Endothelial cell of umbilical vein (primary cell): ENCODE measurements at regions not wholly inside any gene's neighbourhood (a gene's known extent, or its start where the extent isn't known, plus 50 kb on each side); places are given as distances from the start of the nearest gene placed in this dataset.

Experiments used
- BruUV-seq: library from RNA; stranded (reverse); fragments of 400-500 nt; replicated peaks from 2 replicates; lab custom pipeline; 2021; lab: Mats Ljungman, UMichigan
- CTCF ChIA-PET: fragments of 300-600, 350-600 bp; sonication (Branson Sonifier 250); formaldehyde crosslinking; loops from one replicate; lab custom pipeline; 2021; ENCODE audit warnings: antibody characterized with exemption, inconsistent platforms; lab: Charles Lee
- POLR2A ChIA-PET: fragments of 300-600, 350-600 bp; sonication (Branson Sonifier 250); formaldehyde crosslinking; loops from one replicate; lab custom pipeline; 2021; ENCODE audit warnings: antibody characterized with exemption, inconsistent platforms; lab: Charles Lee
- DNase-seq: peaks from one replicate; pipeline ENCODE4 v3.0.0-alpha.2; 2011; ENCODE audit warnings: low read depth, low spot score
- FAIRE-seq: peaks from 2 replicates; lab custom pipeline; 2011; peaks lifted over from hg19 to GRCh38; lab: Jason Lieb, UNC
- H2AFZ ChIP-seq: 2 replicates; pipeline ENCODE4 v1.6.0; 2012; ENCODE audit warnings: low read depth, low read length, control low read depth, inconsistent platforms
- H3K27ac ChIP-seq: 2 replicates; pipeline ENCODE4 v1.5.1; 2011; ENCODE audit warnings: low read depth, mild to moderate bottlenecking, control low read depth, low read length, moderate library complexity; ENCODE audit not compliant: insufficient read depth
- H3K27me3 ChIP-seq, 2 experiments: 2 replicates each; pipeline versions ENCODE4 v1.6.0 to v1.6.1; 2011; ENCODE audit warnings: low read length in 2 of 2, mixed read lengths in 1 of 2; ENCODE audit not compliant: control insufficient read depth in 2 of 2, insufficient read depth in 2 of 2
- H3K36me3 ChIP-seq, 2 experiments: 2 replicates in 1 of 2; 3 replicates in 1 of 2; pipeline ENCODE4 v1.5.1; 2011; ENCODE audit warnings: low read length in 2 of 2, mild to moderate bottlenecking in 1 of 2, moderate library complexity in 1 of 2; ENCODE audit not compliant: control insufficient read depth in 2 of 2, insufficient read depth in 2 of 2; ENCODE audit errors: extremely low read depth in 1 of 2
- H3K4me1 ChIP-seq: 3 replicates; pipeline ENCODE4 v1.5.1; 2011; ENCODE audit warnings: mild to moderate bottlenecking, low read length; ENCODE audit not compliant: control insufficient read depth, insufficient read depth; ENCODE audit errors: extremely low read depth
- H3K4me2 ChIP-seq: 2 replicates; pipeline ENCODE4 v1.6.1; 2011; ENCODE audit warnings: low read length, control low read depth, mixed read lengths; ENCODE audit not compliant: insufficient read depth
- H3K4me3 ChIP-seq, 3 experiments: fragments of 200-600 bp in 1 of 3; sonication (generic), shearing (Covaris generic) in 1 of 3; replicated peaks in 1 of 3; 2 replicates each; pipeline ENCODE4 v1.5.1; 2011 to 2016; ENCODE audit warnings: control low read depth in 3 of 3, low read length in 3 of 3, mild to moderate bottlenecking in 2 of 3, inconsistent platforms in 1 of 3, low read depth in 1 of 3, moderate library complexity in 1 of 3; ENCODE audit not compliant: insufficient read depth in 1 of 3
- H3K79me2 ChIP-seq: 2 replicates; pipeline ENCODE4 v1.6.0; 2012; ENCODE audit warnings: low read length, inconsistent platforms; ENCODE audit not compliant: control insufficient read depth, insufficient read depth
- H3K9ac ChIP-seq: replicated peaks from 2 replicates; pipeline ENCODE3; 2011; ENCODE audit warnings: low read length, control low read depth; ENCODE audit not compliant: insufficient read depth; ENCODE audit errors: extremely low read depth
- H3K9me1 ChIP-seq: replicated peaks from 3 replicates; pipeline ENCODE4 v1.6.0; 2011; ENCODE audit warnings: mild to moderate bottlenecking, low read length; ENCODE audit not compliant: control insufficient read depth, insufficient read depth; ENCODE audit errors: extremely low read depth
- H3K9me3 ChIP-seq: replicated peaks from 2 replicates; pipeline ENCODE4 v1.5.1; 2012; ENCODE audit warnings: low read length, inconsistent platforms; ENCODE audit not compliant: control insufficient read depth, insufficient read depth
- H4K20me1 ChIP-seq: replicated peaks from 2 replicates; pipeline ENCODE3; 2011; ENCODE audit warnings: mild to moderate bottlenecking, low read length; ENCODE audit not compliant: control insufficient read depth, insufficient read depth; ENCODE audit errors: extremely low read depth
- JUN ChIP-seq: IDR thresholded peaks from 2 replicates; pipeline ENCODE4 v1.6.1; 2011; ENCODE audit warnings: borderline replicate concordance, low read depth; ENCODE audit not compliant: insufficient read length, insufficient read depth
- MAX ChIP-seq: IDR thresholded peaks from 2 replicates; pipeline ENCODE4 v1.6.1; 2011; ENCODE audit not compliant: insufficient read depth, insufficient read length
- MYC ChIP-seq: IDR thresholded peaks from one replicate; pipeline ENCODE4 v1.6.1; 2011; ENCODE audit warnings: mild to moderate bottlenecking, low read depth, low read length
- POLR2AphosphoS5 ChIP-seq: IDR thresholded peaks from 2 replicates; pipeline ENCODE4 v1.6.1; 2012; ENCODE audit warnings: low read depth, mild to moderate bottlenecking, control low read depth, low read length, moderate library complexity; ENCODE audit not compliant: insufficient read depth
- dilution Hi-C: fragments of 300-500 bp; cut with MboI; formaldehyde crosslinking; loops from one replicate; pipeline ENCODE4 v1.15.0; 2019; ENCODE audit warnings: low sequenced_read_pairs; ENCODE audit not compliant: extremely low pct_ligation_motif_present
- intact Hi-C: fragments of 100-400 bp; cut with micrococcal nuclease; formaldehyde crosslinking; loops from one replicate; pipeline ENCODE4 v1.10.0; 2022

DNA sequence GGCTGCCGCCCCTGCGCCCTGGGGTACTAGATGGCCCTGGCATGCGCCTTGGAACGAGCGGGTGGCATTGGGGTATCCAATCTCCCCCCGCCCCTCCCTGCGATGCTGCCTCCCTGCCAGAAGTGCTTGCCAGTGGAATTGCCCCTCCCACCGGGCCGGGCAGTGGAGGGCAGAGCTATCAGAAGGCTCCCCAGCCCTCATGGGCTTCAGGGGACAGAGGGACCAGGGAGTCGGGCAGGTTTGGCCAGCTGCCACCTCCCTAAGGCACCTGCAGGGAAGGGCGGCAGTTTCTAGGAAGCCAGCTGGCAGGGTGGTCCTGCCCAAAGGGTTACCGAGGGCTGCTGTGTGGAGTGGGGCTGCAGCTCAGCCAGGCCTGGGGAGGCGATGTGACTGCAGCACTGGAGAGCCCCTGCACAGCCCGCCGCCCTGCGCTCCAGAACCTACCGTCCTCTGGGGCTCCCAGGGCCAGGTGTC, 52.8 kb upstream of the EGFL7 start:
- POLR2A ChIA-PET, result no interaction called here
- CTCF ChIA-PET, result interaction anchor here (2.3 kb wide), 1 partner anchor 123 kb away, joined by 5 read pairs; no protein-coding TSS in a partner anchor
- TF ChIP-seq MYC, result no peak
- TF ChIP-seq MAX, result no peak
- no peak for TF ChIP-seq JUN

DNA sequence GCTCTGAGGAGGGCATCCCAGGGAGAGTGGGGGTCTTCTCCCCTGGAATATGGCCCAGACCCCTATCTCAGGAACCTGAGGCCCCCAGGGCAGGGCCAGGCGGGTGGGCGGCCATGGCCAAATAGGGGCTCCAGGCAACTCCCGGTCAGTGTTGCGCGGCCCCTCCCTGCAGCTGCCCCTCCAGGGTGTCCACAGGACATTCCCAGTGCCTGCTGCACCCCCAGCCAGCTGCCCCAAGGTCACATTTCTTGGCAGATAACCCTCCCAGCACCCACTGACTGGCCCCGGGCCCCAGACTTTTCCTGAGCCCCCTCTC, 53.6 kb upstream of the EGFL7 start:
- FAIRE-seq, result no peak
- no peak overlapping the region for H3K4me2 ChIP-seq
- H3K36me3 ChIP-seq, result no peaks in the 10 kb centered on the region
- no TSS peak for BruUV-seq
- no peaks in the 10 kb centered on the region for H3K9me3 ChIP-seq
- ChIA-PET CTCF (interaction anchor here (2.3 kb wide), 1 partner anchor 122 kb away, joined by 5 read pairs; no protein-coding TSS in a partner anchor), POLR2A (no interaction called here)
- no peak overlapping the region for H3K4me3 ChIP-seq
- H3K27me3 ChIP-seq, result no peaks in the 10 kb centered on the region
- no peak overlapping the region for H3K27ac ChIP-seq
- H2AFZ ChIP-seq, result no peak overlapping the region
- H4K20me1 ChIP-seq, result no peaks in the 10 kb centered on the region
- H3K4me1 ChIP-seq, result peaks cover 11% of the 10 kb centered on the region
- H3K9me1 ChIP-seq, result no peaks in the 10 kb centered on the region
- H3K79me2 ChIP-seq, result no peaks in the 10 kb centered on the region
- intact Hi-C loops (no loop called here), dilution Hi-C loops (no loop called here)
- no peak for TF ChIP-seq POLR2AphosphoS5
- no peak overlapping the region for H3K9ac ChIP-seq
- no peak for DNase-seq

More for the DNA sequence above, 52.8 kb upstream of the EGFL7 start:
- Histone ChIP-seq H3K9ac (no peak overlapping the region), H3K9me3 (no peaks in the 10 kb centered on the region), H3K4me3 (no peak overlapping the region), H3K4me1 (peaks cover 13% of the 10 kb centered on the region), H3K36me3 (no peaks in the 10 kb centered on the region), H4K20me1 (no peaks in the 10 kb centered on the region), H3K9me1 (no peaks in the 10 kb centered on the region), H3K27me3 (no peaks in the 10 kb centered on the region), H3K79me2 (no peaks in the 10 kb centered on the region), H3K4me2 (no peak overlapping the region), H2AFZ (no peak overlapping the region), H3K27ac (no peak overlapping the region)
- FAIRE-seq, result no peak
- dilution Hi-C loops (no loop called here), intact Hi-C loops (no loop called here)
- no peak for DNase-seq
- BruUV-seq, result no TSS peak
